ENCODE measurements at regions not wholly inside any gene's neighbourhood (a gene's known extent, or its start where the extent isn't known, plus 50 kb on each side); places are given as distances from the start of the nearest gene placed in this dataset.
A peak's percentile ranks its signal among the peaks of the same experiment; 100 is the strongest.

DNA sequence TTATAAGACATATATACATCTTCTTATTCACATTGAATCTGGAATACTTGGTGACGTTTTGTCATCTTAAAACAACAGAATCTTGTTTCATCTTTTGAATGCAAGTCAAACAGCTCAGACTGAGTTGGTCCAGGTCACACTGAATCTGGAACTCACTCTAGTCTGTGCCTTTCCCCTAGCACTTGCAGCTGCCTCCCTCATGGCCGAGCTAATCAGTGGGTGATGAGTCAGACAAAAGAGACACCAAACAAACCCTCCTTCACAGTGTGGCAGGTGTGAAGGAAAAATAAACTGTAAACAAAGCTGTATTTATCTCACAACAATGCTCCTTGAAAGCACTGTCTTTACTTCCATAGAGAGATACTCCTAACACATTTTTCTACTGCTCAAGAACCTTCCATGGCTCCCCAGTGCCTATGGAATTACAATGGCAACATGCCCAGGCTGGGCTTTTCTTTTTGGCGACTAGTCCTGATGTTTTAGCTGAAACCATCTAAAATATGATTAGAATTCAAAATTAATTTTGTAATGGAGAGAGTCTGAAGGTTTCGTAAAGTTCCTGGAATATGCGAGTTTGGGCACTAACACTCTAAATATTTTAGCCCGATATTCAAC lies 140.0 kb downstream of the ZNF365 start:
- Histone ChIP-seq H3K4me1 (ENCODE audit: control extremely low read depth in 1 of 4, control insufficient read depth in 4 of 4, insufficient read depth in 4 of 4, low read length in 3 of 4) (no peaks in the 10 kb centered on the region), H3K4me3 (ENCODE audit: control insufficient read depth in 1 of 7, extremely low read depth in 1 of 7, insufficient read depth in 4 of 7, low read depth in 2 of 7, low read length in 6 of 7) (no peak overlapping the region), H3K36me3 (ENCODE audit: control insufficient read depth in 4 of 4, insufficient read depth in 4 of 4, low read length in 3 of 4) (no peaks in the 10 kb centered on the region), H3K9me3 (ENCODE audit: control extremely low read depth in 1 of 5, control insufficient read depth in 4 of 5, insufficient read depth in 2 of 5, low read depth in 1 of 5, low read length in 4 of 5) (no peaks in the 10 kb centered on the region), H3K27ac (ENCODE audit: insufficient read depth in 1 of 2, low read depth in 1 of 2, low read length in 2 of 2, poor library complexity in 1 of 2, severe bottlenecking in 2 of 2) (no peak overlapping the region), H3K27me3 (replicated peaks in 2 of 5; ENCODE audit: control insufficient read depth in 4 of 5, insufficient read depth in 5 of 5, low read length in 4 of 5) (peaks cover 0 to 7% (median 3%) of the 10 kb centered on the region in 5 experiments)
- ChIA-PET POLR2A (no interaction called here), CTCF (no interaction called here)
- no peak for DNase-seq
- WGBS (ENCODE audit: insufficient coverage) = 100% methylated on average over 2 of the region's 6 CpGs

DNA sequence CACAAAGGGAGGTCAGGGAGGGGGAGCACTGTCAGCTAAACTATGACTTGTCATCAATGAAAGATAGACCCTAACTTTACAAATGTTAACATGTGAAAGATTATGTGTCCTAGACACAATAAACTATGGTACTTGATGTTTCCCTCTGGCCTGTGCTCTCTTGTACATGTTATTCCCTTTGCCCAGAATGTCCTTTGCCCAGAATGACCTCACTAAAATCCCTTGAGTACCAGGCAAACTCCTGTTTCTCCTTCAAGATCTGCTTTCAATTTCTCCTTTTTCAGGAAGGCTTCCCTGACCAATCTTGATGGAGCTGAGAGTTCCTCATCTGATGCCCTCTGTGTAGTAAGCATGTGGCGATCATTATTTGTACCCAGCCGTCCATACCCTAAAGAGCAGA lies 143.1 kb downstream of the ZNF365 start:
- H3K36me3 ChIP-seq (ENCODE audit: control insufficient read depth in 4 of 4, insufficient read depth in 4 of 4, low read length in 3 of 4) = no peaks in the 10 kb centered on the region
- peaks cover 0 to 6% (median 0%) of the 10 kb centered on the region in 5 experiments for H3K27me3 ChIP-seq (replicated peaks in 2 of 5; ENCODE audit: control insufficient read depth in 4 of 5, insufficient read depth in 5 of 5, low read length in 4 of 5)
- H3K4me1 ChIP-seq (ENCODE audit: control extremely low read depth in 1 of 4, control insufficient read depth in 4 of 4, insufficient read depth in 4 of 4, low read length in 3 of 4) = no peaks in the 10 kb centered on the region
- CTCF ChIA-PET = no interaction called here
- H3K27ac ChIP-seq (ENCODE audit: insufficient read depth in 1 of 2, low read depth in 1 of 2, low read length in 2 of 2, poor library complexity in 1 of 2, severe bottlenecking in 2 of 2) = no peak overlapping the region
- POLR2A ChIA-PET = no interaction called here
- H3K9me3 ChIP-seq (ENCODE audit: control extremely low read depth in 1 of 5, control insufficient read depth in 4 of 5, insufficient read depth in 2 of 5, low read depth in 1 of 5, low read length in 4 of 5) = no peaks in the 10 kb centered on the region
- no peak for DNase-seq
- WGBS (ENCODE audit: insufficient coverage) = 94% methylated on average over 2 of the region's 2 CpGs
- H3K4me3 ChIP-seq (ENCODE audit: control insufficient read depth in 1 of 7, extremely low read depth in 1 of 7, insufficient read depth in 4 of 7, low read depth in 2 of 7, low read length in 6 of 7) = no peak overlapping the region

DNA sequence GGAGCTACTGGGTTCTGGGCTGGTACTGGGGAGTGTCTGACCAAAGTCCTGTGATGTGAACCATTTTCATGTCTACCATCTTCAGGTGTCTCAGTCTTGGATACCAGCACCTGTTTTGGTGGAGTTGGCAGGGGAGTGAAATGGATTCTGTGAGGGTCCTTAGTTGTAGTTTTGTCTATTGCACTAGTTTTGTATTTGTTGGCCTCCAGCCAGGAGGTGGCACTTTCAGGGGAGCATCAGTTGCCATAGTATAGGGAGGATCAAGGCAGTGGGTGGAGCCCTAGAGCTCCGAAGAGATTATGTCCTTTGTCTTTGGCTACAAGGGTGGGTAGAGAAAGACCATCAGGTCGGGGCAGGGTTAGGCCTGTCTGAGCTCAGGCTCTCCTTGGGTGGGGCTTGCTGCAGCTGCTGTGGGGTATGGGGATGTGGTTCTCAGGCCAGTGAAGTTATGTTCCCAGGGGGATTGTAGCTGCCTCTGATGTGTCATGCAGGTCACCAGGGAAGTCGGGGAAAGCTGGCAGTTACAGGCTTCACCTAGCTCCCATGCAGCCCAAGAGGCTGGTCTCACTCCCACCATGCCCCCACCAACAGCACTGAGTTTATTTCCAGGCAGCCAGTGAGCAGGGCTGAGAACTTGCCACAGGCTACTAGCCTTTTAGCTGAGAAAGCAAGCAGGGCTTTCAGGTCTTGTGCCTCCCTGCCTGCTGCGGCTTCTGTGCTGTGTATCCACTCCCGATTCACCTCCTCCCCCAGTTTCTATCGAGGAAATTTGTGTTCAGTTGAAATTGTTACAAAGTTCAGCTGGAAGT lies 153.1 kb downstream of the ZNF365 start:
- Histone ChIP-seq H3K4me3 (ENCODE audit: control insufficient read depth in 1 of 7, extremely low read depth in 1 of 7, insufficient read depth in 4 of 7, low read depth in 2 of 7, low read length in 6 of 7) (no peak overlapping the region), H3K36me3 (ENCODE audit: control insufficient read depth in 4 of 4, insufficient read depth in 4 of 4, low read length in 3 of 4) (no peaks in the 10 kb centered on the region), H3K27me3 (replicated peaks in 2 of 5; ENCODE audit: control insufficient read depth in 4 of 5, insufficient read depth in 5 of 5, low read length in 4 of 5) (no peaks in the 10 kb centered on the region), H3K27ac (ENCODE audit: insufficient read depth in 1 of 2, low read depth in 1 of 2, low read length in 2 of 2, poor library complexity in 1 of 2, severe bottlenecking in 2 of 2) (no peak overlapping the region), H3K4me1 (ENCODE audit: control extremely low read depth in 1 of 4, control insufficient read depth in 4 of 4, insufficient read depth in 4 of 4, low read length in 3 of 4) (peaks cover 8 to 25% (median 11%) of the 10 kb centered on the region in 4 experiments), H3K9me3 (ENCODE audit: control extremely low read depth in 1 of 5, control insufficient read depth in 4 of 5, insufficient read depth in 2 of 5, low read depth in 1 of 5, low read length in 4 of 5) (peaks cover 0 to 8% (median 0%) of the 10 kb centered on the region in 5 experiments)
- WGBS (ENCODE audit: insufficient coverage) = 93% methylated on average over 4 of the region's 6 CpGs
- POLR2A ChIA-PET = no interaction called here
- CTCF ChIA-PET = no interaction called here
- peak; percentile 11 to 39 (median 36) for DNase-seq

DNA sequence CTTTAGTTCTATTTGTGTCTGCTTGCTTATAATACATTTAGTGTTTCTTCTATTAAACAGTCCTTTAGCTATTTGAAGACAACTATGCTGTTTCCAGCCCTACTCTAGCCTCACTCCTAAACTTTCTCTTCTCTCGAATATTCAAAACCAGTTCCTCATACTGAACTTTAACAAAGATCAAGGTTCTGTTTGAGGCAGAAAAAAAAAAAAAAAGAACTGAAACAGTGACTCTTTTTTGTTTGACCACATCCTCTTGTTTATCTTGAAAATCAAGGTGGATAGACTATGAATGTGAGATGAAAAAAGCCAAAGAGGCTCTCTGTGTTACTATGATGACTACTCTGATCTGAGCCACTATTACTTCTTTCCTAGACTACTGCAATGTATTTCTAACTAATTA lies 154.3 kb downstream of the ZNF365 start:
- peaks cover 0 to 8% (median 0%) of the 10 kb centered on the region in 5 experiments for H3K9me3 ChIP-seq (ENCODE audit: control extremely low read depth in 1 of 5, control insufficient read depth in 4 of 5, insufficient read depth in 2 of 5, low read depth in 1 of 5, low read length in 4 of 5)
- H3K27ac ChIP-seq (ENCODE audit: insufficient read depth in 1 of 2, low read depth in 1 of 2, low read length in 2 of 2, poor library complexity in 1 of 2, severe bottlenecking in 2 of 2) = no peak overlapping the region
- H3K27me3 ChIP-seq (replicated peaks in 2 of 5; ENCODE audit: control insufficient read depth in 4 of 5, insufficient read depth in 5 of 5, low read length in 4 of 5) = no peaks in the 10 kb centered on the region
- peaks cover 8 to 25% (median 11%) of the 10 kb centered on the region in 4 experiments for H3K4me1 ChIP-seq (ENCODE audit: control extremely low read depth in 1 of 4, control insufficient read depth in 4 of 4, insufficient read depth in 4 of 4, low read length in 3 of 4)
- no peaks in the 10 kb centered on the region for H3K36me3 ChIP-seq (ENCODE audit: control insufficient read depth in 4 of 4, insufficient read depth in 4 of 4, low read length in 3 of 4)
- WGBS (ENCODE audit: insufficient coverage) = no CpG with 5 or more reads among the region's 1 CpG
- peak; percentile 11 to 75 (median 72) for DNase-seq
- ChIA-PET POLR2A (no interaction called here), CTCF (interaction anchor here (1.2 kb wide), 1 partner anchor 15 kb away, joined by 3 read pairs; no protein-coding TSS in a partner anchor)
- no peak overlapping the region for H3K4me3 ChIP-seq (ENCODE audit: control insufficient read depth in 1 of 7, extremely low read depth in 1 of 7, insufficient read depth in 4 of 7, low read depth in 2 of 7, low read length in 6 of 7)

DNA sequence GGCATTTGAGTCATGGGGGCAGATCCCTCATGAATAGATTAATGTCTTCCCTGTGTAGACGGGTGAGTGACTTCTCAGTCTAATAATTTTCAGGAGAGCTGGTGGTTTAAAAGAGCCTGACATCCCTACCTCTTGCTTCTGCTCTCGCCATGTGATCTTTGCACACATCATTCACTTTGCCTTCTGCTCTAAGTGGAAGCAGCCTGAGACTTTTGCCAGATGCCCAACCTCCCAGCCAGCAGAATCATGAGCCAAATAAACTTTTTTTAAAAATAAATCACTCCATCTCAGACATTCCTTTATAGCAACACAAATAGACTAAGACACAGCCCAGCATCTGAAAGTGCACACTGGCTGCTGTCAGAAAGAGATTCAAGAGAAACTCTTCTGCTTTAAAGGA lies 155.2 kb downstream of the ZNF365 start:
- H3K27ac ChIP-seq (ENCODE audit: insufficient read depth in 1 of 2, low read depth in 1 of 2, low read length in 2 of 2, poor library complexity in 1 of 2, severe bottlenecking in 2 of 2) = no peak overlapping the region
- no CpG with 5 or more reads among the region's 2 CpGs for WGBS (ENCODE audit: insufficient coverage)
- CTCF ChIA-PET = interaction anchor here (0.6 to 1.2 kb wide), 2 partner anchors 16 to 636 kb away, joined by 3 to 5 read pairs; no protein-coding TSS in a partner anchor

DNA sequence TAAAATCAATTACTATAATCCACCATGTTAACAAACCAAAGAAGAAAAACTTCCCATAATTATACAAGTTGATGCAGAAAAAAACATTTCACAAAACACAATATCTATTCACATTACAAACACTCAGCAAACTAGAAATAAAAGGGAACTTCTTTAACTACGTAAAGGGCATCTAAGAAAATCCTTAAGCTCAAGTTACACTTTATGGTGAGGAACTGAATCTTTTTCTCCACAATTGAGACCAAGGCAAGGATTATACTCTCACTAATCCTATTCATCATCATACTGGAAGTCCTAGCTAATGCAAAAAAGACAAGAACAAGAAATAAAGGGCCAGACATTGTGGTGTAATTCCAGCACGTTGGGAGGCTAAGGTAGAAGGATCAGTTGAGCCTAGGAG lies 159.9 kb downstream of the ZNF365 start:
- no peak for DNase-seq
- Histone ChIP-seq H3K9me3 (ENCODE audit: control extremely low read depth in 1 of 5, control insufficient read depth in 4 of 5, insufficient read depth in 2 of 5, low read depth in 1 of 5, low read length in 4 of 5) (peaks cover 0 to 4% (median 2%) of the 10 kb centered on the region in 5 experiments), H3K4me1 (ENCODE audit: control extremely low read depth in 1 of 4, control insufficient read depth in 4 of 4, insufficient read depth in 4 of 4, low read length in 3 of 4) (peaks cover 0 to 6% (median 0%) of the 10 kb centered on the region in 4 experiments), H3K36me3 (ENCODE audit: control insufficient read depth in 4 of 4, insufficient read depth in 4 of 4, low read length in 3 of 4) (no peaks in the 10 kb centered on the region), H3K27me3 (replicated peaks in 2 of 5; ENCODE audit: control insufficient read depth in 4 of 5, insufficient read depth in 5 of 5, low read length in 4 of 5) (peaks cover 0 to 3% (median 0%) of the 10 kb centered on the region in 5 experiments), H3K4me3 (ENCODE audit: control insufficient read depth in 1 of 7, extremely low read depth in 1 of 7, insufficient read depth in 4 of 7, low read depth in 2 of 7, low read length in 6 of 7) (no peak overlapping the region), H3K27ac (ENCODE audit: insufficient read depth in 1 of 2, low read depth in 1 of 2, low read length in 2 of 2, poor library complexity in 1 of 2, severe bottlenecking in 2 of 2) (no peak overlapping the region)
- CTCF ChIA-PET = no interaction called here
- POLR2A ChIA-PET = no interaction called here
- no CpG with 5 or more reads among the region's 2 CpGs for WGBS (ENCODE audit: insufficient coverage)

More for the DNA sequence above, 155.2 kb downstream of the ZNF365 start:
- H3K9me3 ChIP-seq (ENCODE audit: control extremely low read depth in 1 of 5, control insufficient read depth in 4 of 5, insufficient read depth in 2 of 5, low read depth in 1 of 5, low read length in 4 of 5) = peaks cover 0 to 8% (median 0%) of the 10 kb centered on the region in 5 experiments
- H3K36me3 ChIP-seq (ENCODE audit: control insufficient read depth in 4 of 4, insufficient read depth in 4 of 4, low read length in 3 of 4) = no peaks in the 10 kb centered on the region
- no peak for DNase-seq
- H3K4me3 ChIP-seq (ENCODE audit: control insufficient read depth in 1 of 7, extremely low read depth in 1 of 7, insufficient read depth in 4 of 7, low read depth in 2 of 7, low read length in 6 of 7) = no peak overlapping the region
- peaks cover 8 to 25% (median 11%) of the 10 kb centered on the region in 4 experiments for H3K4me1 ChIP-seq (ENCODE audit: control extremely low read depth in 1 of 4, control insufficient read depth in 4 of 4, insufficient read depth in 4 of 4, low read length in 3 of 4)
- H3K27me3 ChIP-seq (replicated peaks in 2 of 5; ENCODE audit: control insufficient read depth in 4 of 5, insufficient read depth in 5 of 5, low read length in 4 of 5) = no peaks in the 10 kb centered on the region
- POLR2A ChIA-PET = interaction anchor here (0.6 kb wide), 1 partner anchor 171 kb away, joined by 7 read pairs; no protein-coding TSS in a partner anchor

DNA sequence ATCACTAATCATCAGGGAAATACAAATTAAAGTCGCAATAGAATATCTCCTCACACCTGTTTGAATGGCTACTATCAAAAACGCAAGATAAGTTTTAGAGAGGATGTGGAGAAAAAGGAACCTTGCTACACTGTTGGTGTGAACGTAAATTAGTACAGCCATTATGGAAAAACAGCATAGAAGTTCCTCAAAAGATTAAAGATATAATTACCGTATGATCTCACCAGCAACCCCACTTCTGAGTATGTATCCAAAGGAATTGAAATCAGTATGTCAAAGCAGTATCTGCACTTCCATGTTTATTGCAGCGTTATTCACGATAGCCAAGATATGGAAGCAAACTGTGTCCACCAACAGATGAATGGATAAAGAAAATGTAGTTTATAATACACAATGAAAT lies 164.4 kb downstream of the ZNF365 start:
- peak in 1 of 3 donors; percentile 8 for DNase-seq
- WGBS (ENCODE audit: insufficient coverage) = 11% methylated on average over 2 of the region's 6 CpGs
- ChIA-PET POLR2A (no interaction called here), CTCF (interaction anchor here (1.5 kb wide), 1 partner anchor 16 kb away, joined by 5 read pairs; no protein-coding TSS in a partner anchor)
- Histone ChIP-seq H3K4me1 (ENCODE audit: control extremely low read depth in 1 of 4, control insufficient read depth in 4 of 4, insufficient read depth in 4 of 4, low read length in 3 of 4) (no peaks in the 10 kb centered on the region), H3K36me3 (ENCODE audit: control insufficient read depth in 4 of 4, insufficient read depth in 4 of 4, low read length in 3 of 4) (no peaks in the 10 kb centered on the region), H3K9me3 (ENCODE audit: control extremely low read depth in 1 of 5, control insufficient read depth in 4 of 5, insufficient read depth in 2 of 5, low read depth in 1 of 5, low read length in 4 of 5) (peaks cover 0 to 4% (median 0%) of the 10 kb centered on the region in 5 experiments), H3K4me3 (ENCODE audit: control insufficient read depth in 1 of 7, extremely low read depth in 1 of 7, insufficient read depth in 4 of 7, low read depth in 2 of 7, low read length in 6 of 7) (no peak overlapping the region), H3K27ac (ENCODE audit: insufficient read depth in 1 of 2, low read depth in 1 of 2, low read length in 2 of 2, poor library complexity in 1 of 2, severe bottlenecking in 2 of 2) (no peak overlapping the region), H3K27me3 (replicated peaks in 2 of 5; ENCODE audit: control insufficient read depth in 4 of 5, insufficient read depth in 5 of 5, low read length in 4 of 5) (peaks cover 0 to 3% (median 2%) of the 10 kb centered on the region in 5 experiments)

Measured in common myeloid progenitor, CD34-positive (primary cell).